H9 (cell line): ENCODE measurements at regions not wholly inside any gene's neighbourhood (a gene's known extent, or its start where the extent isn't known, plus 50 kb on each side); places are given as distances from the start of the nearest gene placed in this dataset.

Experiments
- DNase-seq: peaks from one replicate; pipeline ENCODE4 v3.0.0-alpha.2; 2017
- H2AFZ ChIP-seq: one replicate; pipeline ENCODE4 v1.6.1; 2013; ENCODE audit warnings: mild to moderate bottlenecking, low read length, control low read depth, moderate library complexity
- H2AK5ac ChIP-seq: 2 replicates; pipeline ENCODE4 v1.6.1; 2013; ENCODE audit warnings: low read length, control low read depth, mixed read lengths; ENCODE audit not compliant: insufficient read length
- H2BK120ac ChIP-seq: one replicate; pipeline ENCODE4 v1.6.1; 2013; ENCODE audit warnings: low read depth, mild to moderate bottlenecking, low read length, control low read depth, inconsistent platforms; ENCODE audit not compliant: poor library complexity, severe bottlenecking
- H2BK12ac ChIP-seq: 2 replicates; pipeline ENCODE4 v1.6.1; 2013; ENCODE audit warnings: low read length, control low read depth, mixed read lengths, low read depth; ENCODE audit not compliant: insufficient read length
- H2BK15ac ChIP-seq: 2 replicates; pipeline ENCODE4 v1.6.1; 2013; ENCODE audit warnings: low read depth, low read length, control low read depth
- H2BK20ac ChIP-seq: one replicate; pipeline ENCODE4 v1.6.1; 2013; ENCODE audit warnings: low read depth, mild to moderate bottlenecking, low read length, control low read depth, inconsistent platforms; ENCODE audit not compliant: poor library complexity, severe bottlenecking
- H2BK5ac ChIP-seq: 2 replicates; pipeline ENCODE4 v1.6.1; 2013; ENCODE audit warnings: low read length, control low read depth, mixed read lengths; ENCODE audit not compliant: insufficient read length
- H3K14ac ChIP-seq: 2 replicates; pipeline ENCODE4 v1.6.1; 2013; ENCODE audit warnings: low read length, control low read depth; ENCODE audit not compliant: insufficient read depth
- H3K18ac ChIP-seq: 2 replicates; pipeline ENCODE4 v1.6.1; 2013; ENCODE audit warnings: low read depth, mild to moderate bottlenecking, mixed read lengths, low read length, control low read depth; ENCODE audit not compliant: insufficient read length
- H3K23ac ChIP-seq: 2 replicates; pipeline ENCODE4 v1.6.1; 2013; ENCODE audit warnings: low read length, control low read depth, mixed read lengths, low read depth; ENCODE audit not compliant: insufficient read length
- H3K23me2 ChIP-seq: 2 replicates; pipeline ENCODE4 v1.6.1; 2013; ENCODE audit warnings: low read depth, mild to moderate bottlenecking, mixed read lengths, low read length, control low read depth; ENCODE audit not compliant: insufficient read length, poor library complexity, severe bottlenecking
- H3K27ac ChIP-seq: 2 replicates; pipeline ENCODE4 v1.5.1; 2013; ENCODE audit warnings: low read length, control low read depth, mixed read lengths, low read depth; ENCODE audit not compliant: insufficient read length
- H3K27me3 ChIP-seq: 2 replicates; pipeline ENCODE4 v1.6.1; 2013; ENCODE audit warnings: low read length, control low read depth, inconsistent platforms; ENCODE audit not compliant: insufficient read depth
- H3K4ac ChIP-seq: 2 replicates; pipeline ENCODE4 v1.6.1; 2013; ENCODE audit warnings: low read depth, mild to moderate bottlenecking, control low read depth, inconsistent platforms, low read length, moderate library complexity
- H3K4me1 ChIP-seq: 2 replicates; pipeline ENCODE4 v1.6.1; 2013; ENCODE audit warnings: low read length, control low read depth, inconsistent platforms; ENCODE audit not compliant: insufficient read depth
- H3K4me2 ChIP-seq: 2 replicates; pipeline ENCODE4 v1.6.1; 2013; ENCODE audit warnings: low read length, control low read depth, mixed read lengths; ENCODE audit not compliant: insufficient read length, insufficient read depth
- H3K56ac ChIP-seq: 2 replicates; pipeline ENCODE4 v1.6.1; 2013; ENCODE audit warnings: low read depth, mild to moderate bottlenecking, mixed read lengths, low read length, control low read depth; ENCODE audit not compliant: insufficient read length
- H3K79me1 ChIP-seq: 2 replicates; pipeline ENCODE4 v1.6.1; 2013; ENCODE audit warnings: low read depth, mild to moderate bottlenecking, moderate library complexity, low read length, control low read depth, inconsistent platforms; ENCODE audit not compliant: insufficient read depth, poor library complexity, severe bottlenecking
- H3K79me2 ChIP-seq: 2 replicates; pipeline ENCODE4 v1.6.1; 2013; ENCODE audit warnings: low read length, control low read depth, inconsistent platforms; ENCODE audit not compliant: insufficient read depth
- H3K9ac ChIP-seq: 2 replicates; pipeline ENCODE4 v1.6.1; 2013; ENCODE audit warnings: low read length, control low read depth, mixed read lengths; ENCODE audit not compliant: insufficient read length; ENCODE audit errors: extremely low read depth
- H3K9me3 ChIP-seq: one replicate; pipeline ENCODE4 v1.6.1; 2013; ENCODE audit warnings: low read depth, low read length, inconsistent platforms; ENCODE audit not compliant: control insufficient read depth
- H3T11ph ChIP-seq: one replicate; pipeline ENCODE4 v1.6.1; 2013; ENCODE audit warnings: mild to moderate bottlenecking, low read length, control low read depth, inconsistent platforms
- H4K20me1 ChIP-seq: one replicate; pipeline ENCODE4 v1.6.1; 2013; ENCODE audit not compliant: control insufficient read depth, insufficient read length, insufficient read depth
- H4K5ac ChIP-seq: 2 replicates; pipeline ENCODE4 v1.6.1; 2013; ENCODE audit warnings: low read depth, mild to moderate bottlenecking, mixed read lengths, low read length, control low read depth; ENCODE audit not compliant: insufficient read length
- H4K8ac ChIP-seq: replicated peaks from 2 replicates; pipeline ENCODE4 v1.6.1; 2013; ENCODE audit warnings: low read length, control low read depth, mixed read lengths, low read depth; ENCODE audit not compliant: insufficient read length
- H4K91ac ChIP-seq: 2 replicates; pipeline ENCODE4 v1.6.1; 2013; ENCODE audit warnings: low read depth, mild to moderate bottlenecking, moderate library complexity, mixed read lengths, low read length, control low read depth; ENCODE audit not compliant: insufficient read length
- H3K27ac Mint-ChIP-seq, 3 experiments: 2 replicates in 2 of 3; 3 replicates in 1 of 3; pipeline ENCODE4 v1.8.0; 2020 to 2021; ENCODE audit warnings: mixed read lengths in 3 of 3, mild to moderate bottlenecking in 1 of 3, moderate library complexity in 1 of 3
- H3K27me3 Mint-ChIP-seq: 2 replicates; pipeline ENCODE4 v1.8.0; 2021; ENCODE audit warnings: low read depth, mild to moderate bottlenecking, moderate library complexity, mixed read lengths
- H3K36me3 Mint-ChIP-seq, 3 experiments: 2 replicates in 2 of 3; 3 replicates in 1 of 3; pipeline ENCODE4 v1.8.0; 2020 to 2021; ENCODE audit warnings: low read depth in 3 of 3, mixed read lengths in 3 of 3; ENCODE audit not compliant: insufficient read depth in 1 of 3
- H3K4me1 Mint-ChIP-seq, 2 experiments: 2 replicates each; pipeline ENCODE4 v1.8.0; 2020; ENCODE audit warnings: mixed read lengths in 2 of 2
- H3K4me3 Mint-ChIP-seq, 2 experiments: 2 replicates in 1 of 2; 3 replicates in 1 of 2; pipeline ENCODE4 v1.8.0; 2020 to 2021; ENCODE audit warnings: mild to moderate bottlenecking in 2 of 2, mixed read lengths in 2 of 2, moderate library complexity in 1 of 2
- H3K9me3 Mint-ChIP-seq, 2 experiments: 2 replicates in 1 of 2; 3 replicates in 1 of 2; pipeline ENCODE4 v1.8.0; 2020; ENCODE audit warnings: mild to moderate bottlenecking in 2 of 2, mixed read lengths in 2 of 2, moderate library complexity in 1 of 2
- CTCF ChIP-seq: fragments of 200-600 bp; sonication (generic); conservative IDR thresholded peaks from 3 replicates; pipeline ENCODE4 v1.8.0; 2021; ENCODE audit warnings: antibody characterized with exemption, mild to moderate bottlenecking
- WGBS: extraction: QIAGEN DNeasy Blood & Tissue Kit; methylation state at CpG from one replicate; pipeline ENCODE4 v1.1.7; 2013; ENCODE audit warnings: missing lambda C conversion rate, low lambda C conversion rate, mixed read lengths; ENCODE audit not compliant: insufficient read length; ENCODE audit errors: extremely low coverage; 5-methylcytosine and 5-hydroxymethylcytosine counted together

GRCh38 chr7:113456533-113456932 is 338.2 kb upstream of the SMIM30 start:
- Histone ChIP-seq H3K9me3 (no peaks in the 10 kb centered on the region), H2BK120ac (no peak overlapping the region)

More at GRCh38 chr7:113456533-113456932, 338.2 kb upstream of the SMIM30 start:
- H3K79me2 ChIP-seq = no peaks in the 10 kb centered on the region
- no peak for TF ChIP-seq CTCF
- no peak for DNase-seq
- H4K91ac ChIP-seq = no peak overlapping the region
- no peak overlapping the region for H3K14ac ChIP-seq
- no peak overlapping the region for H3K23ac ChIP-seq
- H3K23me2 ChIP-seq = no peaks in the 10 kb centered on the region
- H4K20me1 ChIP-seq = no peaks in the 10 kb centered on the region
- H3T11ph ChIP-seq = no peak overlapping the region
- no peak overlapping the region for H3K18ac ChIP-seq
- no peaks in the 10 kb centered on the region for H3K4me1 ChIP-seq
- H2AK5ac ChIP-seq = no peak overlapping the region
- no peak overlapping the region for H2AFZ ChIP-seq
- Mint-ChIP-seq H3K27ac (no peak overlapping the region), H3K27me3 (no peaks in the 10 kb centered on the region), H3K4me3 (no peak overlapping the region), H3K9me3 (peaks cover 0 to 3% of the 10 kb centered on the region in 2 experiments; a peak in 1 of 5 replicates), H3K36me3 (no peaks in the 10 kb centered on the region; a peak in 1 of 7 replicates), H3K4me1 (no peaks in the 10 kb centered on the region)
- H4K5ac ChIP-seq = no peak overlapping the region
- no CpG with 5 or more reads among the region's 11 CpGs for WGBS
- H2BK5ac ChIP-seq = no peak overlapping the region
- H3K56ac ChIP-seq = no peak overlapping the region
- H3K9ac ChIP-seq = no peak overlapping the region
- H4K8ac ChIP-seq = no peak overlapping the region
- H2BK15ac ChIP-seq = no peak overlapping the region
- no peak overlapping the region for H2BK12ac ChIP-seq
- no peak overlapping the region for H3K4me2 ChIP-seq
- H3K27me3 ChIP-seq = no peaks in the 10 kb centered on the region
- H3K79me1 ChIP-seq = no peaks in the 10 kb centered on the region
- H3K4ac ChIP-seq = no peak overlapping the region
- H3K27ac ChIP-seq = no peak overlapping the region
- no peak overlapping the region for H2BK20ac ChIP-seq
